HEK293T (cell line): ENCODE measurements at regions not wholly inside any gene's neighbourhood (a gene's known extent, or its start where the extent isn't known, plus 50 kb on each side); places are given as distances from the start of the nearest gene placed in this dataset.

Source experiments
- ARNT ChIP-seq: fragments of 450-650 bp; IDR thresholded peaks from 2 replicates; pipeline ENCODE4 v1.6.1; 2017; ENCODE audit warnings: mild to moderate bottlenecking
- BHLHE40 ChIP-seq: fragments of 450-650 bp; IDR thresholded peaks from 2 replicates; pipeline ENCODE4 v1.6.1; 2016; ENCODE audit warnings: mild to moderate bottlenecking, moderate library complexity, borderline replicate concordance
- FOXA1 ChIP-seq: fragments of 450-650 bp; IDR thresholded peaks from 2 replicates; pipeline ENCODE4 v1.6.1; 2016; ENCODE audit warnings: mild to moderate bottlenecking
- FOXK2 ChIP-seq: fragments of 450-650 bp; IDR thresholded peaks from 2 replicates; pipeline ENCODE4 v1.6.1; 2016; ENCODE audit warnings: mild to moderate bottlenecking
- FOXM1 ChIP-seq: fragments of 450-650 bp; IDR thresholded peaks from 2 replicates; pipeline ENCODE4 v1.6.1; 2017; ENCODE audit warnings: mild to moderate bottlenecking, borderline replicate concordance
- NFRKB ChIP-seq: fragments of 450-650 bp; IDR thresholded peaks from 2 replicates; pipeline ENCODE4 v1.6.1; 2016; ENCODE audit warnings: mild to moderate bottlenecking, moderate library complexity
- PKNOX1 ChIP-seq: fragments of 450-650 bp; IDR thresholded peaks from 2 replicates; pipeline ENCODE4 v1.6.1; 2016
- SP1 ChIP-seq: fragments of 450-650 bp; IDR thresholded peaks from 2 replicates; pipeline ENCODE4 v1.6.1; 2017
- SUZ12 ChIP-seq: fragments of 450-650 bp; IDR thresholded peaks from 2 replicates; pipeline ENCODE4 v1.6.1; 2016; ENCODE audit warnings: mild to moderate bottlenecking
- TARDBP ChIP-seq: fragments of 450-650 bp; IDR thresholded peaks from 2 replicates; pipeline ENCODE4 v1.6.1; 2016

GRCh38 chr1:177701654-177702353 lies 268.1 kb downstream of the SEC16B start:
- TF ChIP-seq ARNT (no peak), FOXA1 (no peak), BHLHE40 (no peak), SP1 (no peak), NFRKB (no peak), FOXM1 (no peak), FOXK2 (no peak), TARDBP (no peak), SUZ12 (no peak), PKNOX1 (no peak)
